ENCODE measurements at regions not wholly inside any gene's neighbourhood (a gene's known extent, or its start where the extent isn't known, plus 50 kb on each side); places are given as distances from the start of the nearest gene placed in this dataset.

DNA sequence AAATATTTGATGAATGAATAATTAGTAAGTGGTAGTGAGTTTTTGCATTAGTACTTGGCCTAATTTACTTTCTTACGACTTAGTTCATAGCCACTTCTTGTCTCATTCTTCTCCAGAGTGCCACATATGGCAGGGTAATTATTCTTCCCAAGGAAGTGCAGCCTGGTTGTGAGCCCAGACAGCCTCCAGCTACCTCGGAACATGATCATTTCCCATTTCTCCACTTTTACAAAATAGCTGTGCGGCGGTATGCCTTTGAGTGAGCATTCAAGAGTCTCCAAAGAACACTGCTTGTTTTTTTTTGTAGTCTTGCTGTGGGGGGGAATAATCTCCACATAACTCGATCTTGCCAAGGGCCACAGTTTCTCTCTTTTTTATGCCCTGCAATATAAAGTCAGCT is 765.0 kb downstream of the HDGFL1 start:
- Histone ChIP-seq H3K4me1 (ENCODE audit: control insufficient read depth, insufficient read depth, low read length) (no peaks in the 10 kb centered on the region), H3K27me3 (ENCODE audit: control insufficient read depth, insufficient read depth, low read length) (no peaks in the 10 kb centered on the region), H3K27ac (ENCODE audit: low read depth, low read length) (no peak overlapping the region), H3K36me3 (ENCODE audit: control insufficient read depth, insufficient read depth, low read length) (no peaks in the 10 kb centered on the region), H3K9ac (ENCODE audit: low read length) (no peak overlapping the region), H3K4me3 (ENCODE audit: low read length) (no peak overlapping the region)

DNA sequence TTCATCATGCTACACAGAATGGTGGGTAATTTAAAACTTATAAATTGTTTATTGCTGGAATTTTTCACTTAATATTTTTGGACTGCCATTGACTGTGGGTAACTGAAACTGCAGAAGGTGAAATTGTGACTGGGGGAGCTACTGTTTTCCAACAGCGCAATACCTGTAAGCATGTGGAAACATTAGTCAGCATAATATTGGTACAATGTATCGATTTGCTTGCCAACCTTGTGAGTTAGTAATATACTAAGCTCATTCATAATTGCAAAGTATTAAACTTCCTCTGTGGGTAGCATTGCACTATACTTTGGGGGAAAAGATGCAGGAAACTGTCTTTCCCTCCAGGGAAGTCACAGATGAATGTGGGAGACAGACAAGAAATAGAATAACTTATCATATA is 766.5 kb downstream of the HDGFL1 start:
- no peak overlapping the region for H3K9ac ChIP-seq (ENCODE audit: low read length)
- H3K4me1 ChIP-seq (ENCODE audit: control insufficient read depth, insufficient read depth, low read length): no peaks in the 10 kb centered on the region
- no peak overlapping the region for H3K4me3 ChIP-seq (ENCODE audit: low read length)
- no peaks in the 10 kb centered on the region for H3K27me3 ChIP-seq (ENCODE audit: control insufficient read depth, insufficient read depth, low read length)
- no peaks in the 10 kb centered on the region for H3K36me3 ChIP-seq (ENCODE audit: control insufficient read depth, insufficient read depth, low read length)
- H3K27ac ChIP-seq (ENCODE audit: low read depth, low read length): no peak overlapping the region

DNA sequence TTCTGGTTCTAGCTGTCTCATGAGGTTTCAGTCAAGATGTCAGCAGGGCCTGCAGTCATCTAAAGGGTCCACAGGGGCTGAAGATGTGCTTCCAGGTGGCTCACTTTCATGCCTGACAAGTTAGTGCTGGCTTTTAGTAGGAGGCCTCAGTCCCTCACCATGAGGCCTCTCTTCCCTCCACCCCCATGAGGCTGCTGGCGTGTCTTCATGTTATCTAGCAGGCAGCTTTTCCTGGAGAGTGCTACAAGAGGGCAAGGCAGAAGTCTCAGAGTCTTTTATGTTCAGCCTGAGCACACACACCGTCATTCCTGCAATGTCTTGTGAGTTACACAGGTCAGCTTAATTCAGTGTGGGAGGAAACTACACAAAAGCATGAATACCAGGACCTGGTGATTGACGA is 769.9 kb downstream of the HDGFL1 start:
- no peak overlapping the region for H3K27ac ChIP-seq (ENCODE audit: low read depth, low read length)
- no peak overlapping the region for H3K4me3 ChIP-seq (ENCODE audit: low read length)
- no peaks in the 10 kb centered on the region for H3K4me1 ChIP-seq (ENCODE audit: control insufficient read depth, insufficient read depth, low read length)
- no peaks in the 10 kb centered on the region for H3K36me3 ChIP-seq (ENCODE audit: control insufficient read depth, insufficient read depth, low read length)
- no peaks in the 10 kb centered on the region for H3K27me3 ChIP-seq (ENCODE audit: control insufficient read depth, insufficient read depth, low read length)
- no peak overlapping the region for H3K9ac ChIP-seq (ENCODE audit: low read length)

DNA sequence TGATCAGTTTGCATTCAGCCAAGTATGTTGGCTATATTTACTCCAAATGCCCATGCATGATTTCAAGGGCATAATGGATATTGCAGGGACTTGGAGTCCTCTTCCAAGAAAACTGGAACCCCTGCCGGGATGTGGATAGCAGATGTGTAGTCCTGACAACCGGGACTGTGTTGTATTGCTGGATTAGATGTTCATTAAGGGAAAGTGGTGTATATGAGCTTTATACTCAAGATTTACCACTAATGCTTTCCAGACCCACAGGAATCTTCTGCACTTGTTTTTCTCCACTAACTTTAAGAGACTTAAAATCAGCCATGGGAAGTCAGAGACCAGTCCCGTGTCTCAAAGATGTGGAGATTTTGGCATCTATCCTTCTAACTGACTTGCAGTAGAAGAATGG is 770.9 kb downstream of the HDGFL1 start:
- Histone ChIP-seq H3K9ac (ENCODE audit: low read length) (no peak overlapping the region), H3K27ac (ENCODE audit: low read depth, low read length) (no peak overlapping the region), H3K27me3 (ENCODE audit: control insufficient read depth, insufficient read depth, low read length) (no peaks in the 10 kb centered on the region), H3K36me3 (ENCODE audit: control insufficient read depth, insufficient read depth, low read length) (no peaks in the 10 kb centered on the region), H3K4me3 (ENCODE audit: low read length) (no peak overlapping the region), H3K4me1 (ENCODE audit: control insufficient read depth, insufficient read depth, low read length) (no peaks in the 10 kb centered on the region)

DNA sequence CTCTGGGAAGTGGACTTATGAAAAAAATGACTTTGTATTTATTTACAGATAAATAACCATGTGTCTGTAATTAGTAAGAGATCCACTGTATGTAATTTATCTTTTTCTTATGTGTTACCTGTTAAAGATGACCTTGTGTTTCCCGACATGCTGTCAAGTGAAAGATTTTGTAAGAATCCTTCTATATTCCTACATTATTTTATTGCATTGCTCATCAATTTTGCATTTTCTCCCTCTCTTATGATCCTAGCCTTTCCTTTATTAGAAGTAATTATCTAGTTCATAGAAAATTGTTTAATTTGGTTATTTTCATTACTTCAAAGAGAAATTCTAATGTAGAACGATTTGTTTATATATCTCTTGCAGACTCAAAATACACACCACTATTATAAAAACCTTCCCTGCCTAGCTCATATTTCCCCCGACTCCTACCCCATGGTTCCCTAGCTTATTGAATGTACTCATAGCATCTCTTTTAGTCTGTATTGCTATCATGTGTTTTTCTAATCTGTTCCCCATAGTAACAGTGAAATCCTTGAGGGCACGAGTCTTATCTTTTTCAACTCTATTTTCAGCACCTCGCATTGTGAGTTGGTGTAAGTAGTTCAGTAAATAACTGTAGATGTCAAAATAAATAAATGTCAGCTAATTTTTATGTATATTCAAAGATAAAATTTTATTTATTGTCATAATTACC is 774.4 kb downstream of the HDGFL1 start:
- H3K4me3 ChIP-seq (ENCODE audit: low read length): no peak overlapping the region
- no peaks in the 10 kb centered on the region for H3K36me3 ChIP-seq (ENCODE audit: control insufficient read depth, insufficient read depth, low read length)
- no peak overlapping the region for H3K27ac ChIP-seq (ENCODE audit: low read depth, low read length)
- H3K27me3 ChIP-seq (ENCODE audit: control insufficient read depth, insufficient read depth, low read length): no peaks in the 10 kb centered on the region
- H3K9ac ChIP-seq (ENCODE audit: low read length): no peak overlapping the region
- no peaks in the 10 kb centered on the region for H3K4me1 ChIP-seq (ENCODE audit: control insufficient read depth, insufficient read depth, low read length)

DNA sequence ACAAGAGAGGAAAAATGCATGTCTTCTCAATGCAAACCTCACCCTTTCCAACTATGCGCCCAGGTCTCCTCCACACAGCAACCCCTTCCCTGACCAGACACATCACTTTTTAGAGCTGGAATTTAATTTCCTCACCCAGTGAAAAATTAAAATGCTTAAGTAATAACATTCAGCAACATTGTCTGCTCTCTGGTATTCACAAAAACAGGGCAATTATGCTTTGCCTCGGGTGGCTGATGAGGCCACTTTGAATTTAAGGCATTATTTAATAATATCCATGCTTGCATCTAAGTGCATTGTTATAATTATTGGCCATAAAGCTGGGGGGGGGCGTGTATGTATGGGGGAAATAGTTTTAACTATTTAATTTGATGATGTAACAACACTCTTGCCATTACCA is 777.8 kb upstream of the NRSN1 start:
- H3K9ac ChIP-seq (ENCODE audit: low read length): no peak overlapping the region

DNA sequence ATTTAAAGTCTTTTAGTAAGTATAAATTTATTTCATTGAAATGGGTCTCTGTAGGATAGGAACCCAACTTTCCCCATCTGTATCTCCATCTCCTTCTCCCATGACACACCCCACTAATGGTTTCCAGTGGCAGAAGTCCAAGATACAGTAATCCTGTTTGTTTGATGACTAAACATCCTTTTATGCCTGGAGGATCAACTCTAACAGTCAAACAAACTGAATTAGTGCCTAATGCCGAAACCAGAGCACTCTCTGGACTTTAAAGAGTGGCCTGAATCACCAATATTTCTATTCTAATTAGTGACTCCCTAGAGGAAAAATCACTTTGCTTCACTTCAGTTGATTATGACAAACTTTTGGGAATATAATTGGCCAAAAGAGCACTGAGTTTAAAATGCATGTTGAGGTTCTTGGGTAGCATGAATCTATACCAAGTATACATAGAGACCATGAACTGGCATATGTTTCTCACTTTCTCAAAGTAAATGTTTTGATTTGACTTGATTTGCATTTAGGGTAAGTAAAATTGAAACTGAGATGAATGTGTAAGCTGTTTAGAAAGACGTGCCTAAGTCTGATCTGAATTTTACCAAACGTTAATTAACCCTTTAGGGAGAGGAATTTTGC is 776.4 kb upstream of the NRSN1 start:
- H3K4me3 ChIP-seq (ENCODE audit: low read length): no peak overlapping the region
- no peak overlapping the region for H3K9ac ChIP-seq (ENCODE audit: low read length)
- no peaks in the 10 kb centered on the region for H3K27me3 ChIP-seq (ENCODE audit: control insufficient read depth, insufficient read depth, low read length)
- H3K27ac ChIP-seq (ENCODE audit: low read depth, low read length): no peak overlapping the region
- no peaks in the 10 kb centered on the region for H3K36me3 ChIP-seq (ENCODE audit: control insufficient read depth, insufficient read depth, low read length)
- no peaks in the 10 kb centered on the region for H3K4me1 ChIP-seq (ENCODE audit: control insufficient read depth, insufficient read depth, low read length)

More for the DNA sequence above, 777.8 kb upstream of the NRSN1 start:
- Histone ChIP-seq H3K27ac (ENCODE audit: low read depth, low read length) (no peak overlapping the region), H3K4me3 (ENCODE audit: low read length) (no peak overlapping the region), H3K27me3 (ENCODE audit: control insufficient read depth, insufficient read depth, low read length) (no peaks in the 10 kb centered on the region), H3K4me1 (ENCODE audit: control insufficient read depth, insufficient read depth, low read length) (no peaks in the 10 kb centered on the region), H3K36me3 (ENCODE audit: control insufficient read depth, insufficient read depth, low read length) (no peaks in the 10 kb centered on the region)

DNA sequence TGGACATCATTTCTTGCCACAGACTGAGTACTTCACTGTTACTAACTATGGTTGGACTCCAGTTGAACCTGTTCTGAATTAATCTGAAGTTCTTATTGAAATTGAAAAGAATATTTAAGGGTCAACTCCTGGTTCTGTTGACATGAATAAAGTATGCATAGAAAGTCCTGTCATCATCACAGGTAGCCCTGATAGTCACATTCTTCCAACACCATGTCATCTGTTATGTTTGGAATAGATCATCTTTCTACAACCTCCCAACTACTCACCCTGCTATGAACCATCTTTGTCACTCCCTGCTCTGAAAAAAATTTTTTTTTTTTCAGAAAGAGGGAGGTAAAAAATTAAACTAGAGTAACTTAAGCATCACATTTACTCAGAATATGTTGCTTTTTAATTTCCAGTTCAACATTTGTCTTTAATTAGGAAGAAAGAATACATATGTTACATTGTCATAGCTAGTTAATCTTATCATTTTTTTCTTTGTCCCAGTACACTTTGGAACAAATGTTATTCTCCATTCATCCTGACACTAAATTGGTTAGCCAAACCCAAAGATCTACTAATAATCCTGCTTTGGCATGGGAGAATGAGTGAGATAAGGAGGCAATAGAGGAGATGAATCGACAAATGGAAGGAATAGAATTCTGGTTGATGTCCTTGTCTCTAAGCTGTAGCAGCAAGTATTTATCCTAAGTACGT is 775.1 kb upstream of the NRSN1 start:
- Histone ChIP-seq H3K9ac (ENCODE audit: low read length) (no peak overlapping the region), H3K36me3 (ENCODE audit: control insufficient read depth, insufficient read depth, low read length) (no peaks in the 10 kb centered on the region), H3K4me3 (ENCODE audit: low read length) (no peak overlapping the region), H3K27me3 (ENCODE audit: control insufficient read depth, insufficient read depth, low read length) (no peaks in the 10 kb centered on the region), H3K27ac (ENCODE audit: low read depth, low read length) (no peak overlapping the region), H3K4me1 (ENCODE audit: control insufficient read depth, insufficient read depth, low read length) (no peaks in the 10 kb centered on the region)

DNA sequence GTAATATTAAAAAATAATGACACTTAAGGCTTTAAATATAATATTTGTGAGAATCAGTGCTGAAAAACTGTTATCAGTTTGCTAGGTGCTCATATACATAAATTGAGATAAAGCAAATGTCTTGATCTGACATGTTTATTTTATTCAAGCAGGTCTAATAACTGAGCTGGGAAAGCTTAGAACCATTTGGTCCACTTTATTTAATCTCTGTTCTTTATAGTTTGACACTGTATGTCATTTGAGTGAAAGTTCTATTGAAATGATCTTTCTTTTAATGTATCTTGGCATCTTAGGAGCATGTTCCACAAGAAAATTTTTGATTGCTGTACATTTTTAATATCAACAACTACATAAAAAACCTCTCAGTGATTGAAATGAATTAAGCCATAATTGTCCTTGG is 772.0 kb upstream of the NRSN1 start:
- Histone ChIP-seq H3K9ac (ENCODE audit: low read length) (no peak overlapping the region), H3K27ac (ENCODE audit: low read depth, low read length) (no peak overlapping the region), H3K36me3 (ENCODE audit: control insufficient read depth, insufficient read depth, low read length) (no peaks in the 10 kb centered on the region), H3K27me3 (ENCODE audit: control insufficient read depth, insufficient read depth, low read length) (no peaks in the 10 kb centered on the region), H3K4me1 (ENCODE audit: control insufficient read depth, insufficient read depth, low read length) (no peaks in the 10 kb centered on the region), H3K4me3 (ENCODE audit: low read length) (no peak overlapping the region)

DNA sequence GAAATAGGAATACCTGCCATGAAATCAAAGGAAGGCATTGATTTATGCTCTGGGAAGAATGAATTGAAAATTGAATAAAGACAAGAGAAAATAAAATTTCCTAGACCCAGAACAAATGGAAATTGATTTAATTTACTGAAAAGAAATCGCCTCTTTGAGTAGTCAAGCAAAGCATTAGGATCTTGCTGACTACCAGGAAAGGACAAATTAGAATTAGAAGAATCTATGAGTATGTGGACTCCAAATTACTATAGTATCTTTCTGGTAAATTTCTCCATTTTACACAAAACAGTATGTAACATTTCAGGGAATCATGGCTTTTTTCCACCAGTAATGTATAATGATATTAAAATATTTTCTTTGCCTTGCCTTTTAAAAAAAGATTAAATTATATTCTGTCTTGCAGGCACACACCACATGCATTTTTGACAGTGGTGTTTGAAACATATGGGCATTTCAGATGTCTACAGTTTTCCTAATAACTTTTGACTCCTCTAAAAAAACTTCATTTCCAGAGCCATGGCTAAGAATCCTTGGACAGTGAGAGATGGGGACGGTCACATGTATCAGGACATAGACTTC is 768.7 kb upstream of the NRSN1 start:
- no peak overlapping the region for H3K27ac ChIP-seq (ENCODE audit: low read depth, low read length)
- H3K27me3 ChIP-seq (ENCODE audit: control insufficient read depth, insufficient read depth, low read length): no peaks in the 10 kb centered on the region
- no peaks in the 10 kb centered on the region for H3K4me1 ChIP-seq (ENCODE audit: control insufficient read depth, insufficient read depth, low read length)
- no peak overlapping the region for H3K4me3 ChIP-seq (ENCODE audit: low read length)
- no peak overlapping the region for H3K9ac ChIP-seq (ENCODE audit: low read length)
- H3K36me3 ChIP-seq (ENCODE audit: control insufficient read depth, insufficient read depth, low read length): no peaks in the 10 kb centered on the region

DNA sequence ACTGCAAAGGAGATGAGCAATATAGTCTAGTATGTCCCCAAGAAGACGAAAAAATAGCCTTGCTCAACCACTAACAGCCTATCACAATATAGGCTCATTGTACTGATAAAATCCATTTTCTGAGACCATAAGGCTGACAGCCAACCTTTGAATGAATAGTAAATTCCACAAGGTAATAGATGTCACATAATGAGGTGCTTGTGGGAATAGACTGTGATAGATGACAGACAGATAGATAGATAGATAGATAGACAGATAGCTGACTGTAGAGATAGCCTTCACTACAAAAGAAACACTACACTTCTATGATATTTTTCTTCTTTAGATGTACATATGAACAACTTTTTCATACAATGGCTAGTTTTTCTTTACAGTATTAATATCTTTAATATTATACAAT is 760.3 kb upstream of the NRSN1 start:
- Histone ChIP-seq H3K27me3 (ENCODE audit: control insufficient read depth, insufficient read depth, low read length) (no peaks in the 10 kb centered on the region), H3K9ac (ENCODE audit: low read length) (no peak overlapping the region), H3K4me3 (ENCODE audit: low read length) (no peak overlapping the region), H3K27ac (ENCODE audit: low read depth, low read length) (no peak overlapping the region), H3K4me1 (ENCODE audit: control insufficient read depth, insufficient read depth, low read length) (no peaks in the 10 kb centered on the region), H3K36me3 (ENCODE audit: control insufficient read depth, insufficient read depth, low read length) (no peaks in the 10 kb centered on the region)

DNA sequence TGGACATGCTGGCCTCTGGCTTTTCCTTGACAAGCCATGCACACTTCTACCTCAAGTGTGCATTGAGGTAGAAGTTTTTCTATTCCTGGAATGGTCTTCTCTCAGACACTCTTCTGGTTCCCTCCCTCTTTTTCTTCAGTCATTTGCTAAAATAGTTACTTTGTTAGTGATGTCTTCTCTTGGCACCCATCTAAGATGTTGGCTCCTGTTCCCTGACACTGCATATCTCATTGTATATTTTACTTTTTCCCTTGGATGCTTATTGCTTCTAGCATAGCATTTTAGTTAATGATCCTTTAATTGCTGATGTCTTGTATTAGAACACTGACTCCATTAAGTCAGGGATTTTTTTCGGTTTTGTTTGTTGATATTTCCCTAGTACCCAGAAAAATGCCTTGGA is 758.7 kb upstream of the NRSN1 start:
- no peak overlapping the region for H3K4me3 ChIP-seq (ENCODE audit: low read length)
- no peaks in the 10 kb centered on the region for H3K4me1 ChIP-seq (ENCODE audit: control insufficient read depth, insufficient read depth, low read length)
- H3K27ac ChIP-seq (ENCODE audit: low read depth, low read length): no peak overlapping the region
- no peak overlapping the region for H3K9ac ChIP-seq (ENCODE audit: low read length)
- no peaks in the 10 kb centered on the region for H3K36me3 ChIP-seq (ENCODE audit: control insufficient read depth, insufficient read depth, low read length)
- no peaks in the 10 kb centered on the region for H3K27me3 ChIP-seq (ENCODE audit: control insufficient read depth, insufficient read depth, low read length)
